HG03575 (cell line): ENCODE measurements at regions not wholly inside any gene's neighbourhood (a gene's known extent, or its start where the extent isn't known, plus 50 kb on each side); places are given as distances from the start of the nearest gene placed in this dataset.

Source experiments
- ATAC-seq: cut with Tn5 transposase; IDR thresholded peaks from one replicate; pipeline ENCODE4 v1.9.1; 2021; ENCODE audit not compliant: unreplicated experiment, insufficient number of reproducible peaks, low FRiP score; ENCODE audit errors: extremely low read depth

DNA sequence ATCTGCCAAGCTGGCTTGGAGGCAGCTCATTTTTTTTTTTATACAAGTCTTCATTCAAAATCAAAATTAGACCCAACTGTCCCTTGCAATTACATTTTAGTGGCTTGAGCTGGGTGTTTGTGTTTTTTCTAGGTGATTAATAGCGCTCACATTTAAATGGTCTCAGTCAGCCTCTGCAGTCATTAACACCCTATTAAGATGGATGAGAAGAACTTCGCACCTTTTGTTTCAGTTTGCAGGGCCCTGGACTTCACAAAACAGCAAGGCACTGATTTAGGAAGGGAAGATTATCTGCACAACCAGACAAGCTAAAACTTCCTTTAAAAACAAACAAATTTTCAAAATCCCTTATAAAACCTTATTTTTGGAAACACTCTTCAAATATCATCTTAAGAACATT is 374.8 kb downstream of the EFNA5 start:
- ATAC-seq = no peak

- no peak for ATAC-seq
These were observed 376.1 kb downstream of the EFNA5 start for GRCh38 chr5:107294669-107295068.

DNA sequence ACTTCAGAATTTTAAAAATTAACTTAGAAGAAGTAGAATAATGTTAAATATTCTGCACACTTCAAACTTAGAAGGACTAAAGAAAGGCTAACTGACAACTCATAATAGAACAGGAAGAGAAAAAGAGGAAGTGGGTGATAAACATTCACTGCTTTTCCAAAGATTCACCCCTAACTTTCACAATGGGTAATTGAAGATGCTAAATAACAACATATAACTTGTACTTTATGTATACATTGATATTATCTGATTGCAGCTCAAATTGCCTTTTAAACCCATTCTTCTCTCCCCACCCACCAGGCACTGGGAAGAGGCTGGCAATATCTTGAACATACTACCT is 376.6 kb downstream of the EFNA5 start:
- ATAC-seq = peak; percentile 74

DNA sequence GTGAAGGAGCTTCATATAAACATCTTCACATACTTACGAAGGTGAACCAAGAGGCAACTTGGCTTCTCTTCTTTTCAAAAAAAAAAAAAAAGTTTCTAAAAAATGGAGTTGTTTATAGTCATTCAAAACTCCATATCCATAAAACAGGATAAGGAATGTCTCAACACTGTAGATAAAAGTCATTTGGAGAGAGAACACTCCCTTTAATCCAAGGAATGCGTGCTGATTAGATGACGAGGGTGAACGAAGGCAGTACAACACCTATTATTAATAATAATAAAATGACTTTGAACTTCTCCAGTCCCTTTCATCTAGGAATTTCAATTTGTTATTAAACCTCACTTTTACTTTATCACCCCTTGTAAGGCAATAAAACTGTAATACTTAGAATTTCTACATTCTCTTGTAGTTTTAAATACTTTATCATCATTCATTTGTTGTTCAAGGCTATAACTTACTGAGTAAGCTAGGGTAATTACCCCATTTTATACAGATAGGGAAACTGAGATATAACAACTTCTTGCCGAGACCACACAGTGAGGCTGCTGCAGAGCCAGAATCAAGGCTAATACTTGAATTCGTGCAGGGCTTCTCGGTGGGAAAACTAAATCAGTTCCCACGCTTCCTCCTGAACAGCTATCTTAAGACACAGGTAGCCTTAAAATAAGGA is 377.1 kb downstream of the EFNA5 start:
- no peak for ATAC-seq

DNA sequence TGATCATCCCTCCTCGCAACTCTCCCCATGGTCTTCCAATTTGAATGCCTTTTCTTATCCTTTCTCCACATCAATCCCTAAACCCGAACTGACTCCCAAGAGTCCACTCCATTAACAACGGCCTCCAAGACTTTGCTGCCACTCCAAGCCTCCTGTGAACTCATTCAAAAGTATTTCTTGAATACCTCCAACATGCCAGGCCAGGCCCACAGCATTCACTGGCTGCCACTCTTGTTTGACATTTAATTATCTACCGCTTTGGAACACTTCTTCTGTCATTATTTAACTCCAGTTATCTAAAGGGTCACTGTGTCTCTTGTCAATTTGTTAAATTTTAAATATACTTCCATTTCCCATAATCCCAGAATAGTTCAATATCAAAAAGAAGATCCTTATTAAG is 378.9 kb downstream of the EFNA5 start:
- no peak for ATAC-seq

- no peak for ATAC-seq
These were observed 379.8 kb downstream of the EFNA5 start for GRCh38 chr5:107290780-107291398.

DNA sequence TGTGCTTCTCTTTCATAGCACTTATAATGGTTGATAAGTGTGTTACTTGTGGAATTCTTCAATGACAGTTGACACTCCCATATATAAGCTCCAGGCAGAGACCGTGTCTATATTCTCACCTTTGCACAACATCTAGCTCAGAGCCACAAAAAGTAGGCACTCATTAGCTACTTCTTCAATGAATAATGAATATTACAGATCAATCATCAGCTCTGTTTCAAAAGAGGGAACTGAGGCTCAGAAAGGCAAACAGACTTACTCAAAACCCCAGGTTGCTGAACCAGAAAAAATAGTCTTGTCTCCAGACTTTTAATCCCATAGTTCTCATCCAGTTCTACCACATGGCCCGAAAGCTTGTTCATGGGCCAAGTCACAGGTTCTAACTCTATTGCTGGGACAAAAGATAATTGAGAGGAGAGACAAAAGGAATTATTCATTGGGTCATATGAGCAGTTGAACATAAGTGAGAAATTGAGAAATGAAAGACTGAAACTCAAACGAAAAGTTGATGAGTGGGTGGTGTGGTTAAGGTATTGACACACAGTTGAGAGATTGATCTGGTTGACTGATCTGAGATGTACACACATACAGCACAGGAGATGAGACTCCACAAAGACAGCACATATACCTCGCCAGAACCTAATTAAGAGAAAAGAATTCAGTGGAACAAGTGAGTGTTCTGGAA is 381.6 kb downstream of the EFNA5 start:
- peak; percentile 89 for ATAC-seq

DNA sequence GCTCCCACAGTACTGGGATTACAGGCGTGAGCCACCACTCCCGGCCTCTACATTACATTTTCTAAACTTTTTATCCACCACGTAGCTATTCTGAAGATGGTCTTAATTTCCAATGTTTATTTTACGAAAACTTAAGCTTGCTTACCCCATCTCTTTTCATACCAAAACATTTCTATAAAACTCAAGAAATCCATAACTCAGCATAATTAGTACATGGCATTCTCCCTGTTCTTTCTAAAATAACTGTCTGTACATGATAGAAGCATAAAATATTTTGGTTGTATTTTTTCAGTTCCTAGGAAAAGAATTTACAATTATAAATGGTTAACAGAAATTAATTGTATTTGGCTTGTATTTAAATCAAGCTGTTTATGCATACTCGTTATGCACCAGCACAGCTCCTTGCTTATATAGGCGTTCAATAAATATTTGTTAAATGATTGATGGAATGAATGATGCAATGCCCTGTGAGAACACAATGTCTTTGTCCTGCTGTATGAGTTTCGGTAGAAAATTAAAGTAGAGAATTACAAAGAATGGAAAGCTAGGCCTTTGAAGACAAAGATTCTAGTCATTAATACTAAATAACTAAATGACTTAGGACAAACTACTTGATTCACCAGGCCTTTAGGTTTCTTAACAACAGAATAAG is 384.2 kb downstream of the EFNA5 start:
- no peak for ATAC-seq

DNA sequence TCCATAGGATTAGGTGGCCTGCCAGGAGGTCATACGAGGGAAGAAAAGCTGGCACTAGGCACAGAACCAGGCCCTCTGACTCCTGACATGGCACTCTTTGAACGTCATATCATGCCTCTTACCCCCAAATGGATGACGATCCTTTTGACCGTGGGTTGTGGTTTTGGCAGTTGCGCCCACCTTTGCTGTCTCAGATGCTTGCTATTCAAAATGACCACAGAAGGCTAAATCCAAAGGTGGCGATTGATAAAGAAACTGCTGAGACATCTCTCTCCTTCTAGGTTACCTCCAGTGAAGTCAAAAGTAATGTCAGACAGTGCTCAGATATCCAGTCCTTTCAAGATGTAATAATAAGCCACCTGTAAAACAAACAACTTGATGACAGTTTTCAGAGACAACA is 385.0 kb downstream of the EFNA5 start:
- no peak for ATAC-seq

- no peak for ATAC-seq
These were observed 385.8 kb downstream of the EFNA5 start for GRCh38 chr5:107284822-107285525.

- ATAC-seq = no peak
These were observed 388.7 kb downstream of the EFNA5 start for GRCh38 chr5:107282061-107282460.

GRCh38 chr5:107278774-107279173 is 392.0 kb downstream of the EFNA5 start:
- ATAC-seq = no peak

DNA sequence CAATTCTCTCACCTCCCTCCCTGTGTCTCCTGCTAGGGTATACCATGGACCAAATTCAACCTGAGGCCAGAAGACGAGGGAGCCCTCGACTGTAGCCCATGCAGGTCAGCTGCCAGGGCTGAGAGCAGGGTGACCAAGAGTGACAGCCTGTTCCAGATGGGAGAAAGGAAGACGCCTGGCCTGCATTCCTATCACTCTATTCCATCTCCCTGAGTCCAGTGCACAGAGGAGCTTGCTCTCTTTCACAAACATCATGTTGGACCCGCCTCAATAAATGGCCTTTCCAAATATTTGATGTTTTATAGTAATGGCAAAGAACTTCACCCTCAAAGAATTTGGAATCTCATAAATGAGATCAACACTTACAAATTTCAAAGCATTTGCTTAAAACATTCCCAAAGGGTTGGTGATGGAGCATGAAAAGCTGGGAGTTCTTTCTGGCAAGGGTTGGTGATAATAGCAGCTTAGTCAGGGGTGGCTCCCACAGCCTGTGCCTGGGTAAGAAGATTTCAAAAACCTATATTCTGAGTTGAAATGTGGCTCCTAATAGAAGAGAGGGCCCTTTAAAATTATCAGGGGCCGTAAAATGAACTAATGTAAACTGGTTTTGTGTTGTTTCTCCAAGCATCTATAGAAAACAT is 393.1 kb downstream of the EFNA5 start:
- ATAC-seq = no peak

DNA sequence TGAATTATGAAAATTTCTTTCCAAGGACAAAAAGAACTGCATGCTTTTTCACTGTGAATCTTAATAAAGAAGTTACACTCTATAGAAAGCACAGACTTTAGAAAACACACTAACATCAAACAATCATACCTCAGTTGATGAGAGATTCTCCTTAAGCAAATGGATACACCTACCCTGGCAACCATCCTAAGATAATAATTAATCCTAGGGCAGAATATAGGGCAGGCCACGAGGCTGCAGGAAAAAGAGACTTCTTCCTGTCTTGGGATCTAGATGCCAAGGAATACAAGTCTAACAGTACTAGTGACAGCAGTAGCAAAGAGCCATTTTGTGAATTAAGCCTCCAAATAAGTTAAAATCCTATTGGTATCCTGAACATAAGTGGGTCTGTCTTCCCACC is 395.4 kb downstream of the EFNA5 start:
- no peak for ATAC-seq

DNA sequence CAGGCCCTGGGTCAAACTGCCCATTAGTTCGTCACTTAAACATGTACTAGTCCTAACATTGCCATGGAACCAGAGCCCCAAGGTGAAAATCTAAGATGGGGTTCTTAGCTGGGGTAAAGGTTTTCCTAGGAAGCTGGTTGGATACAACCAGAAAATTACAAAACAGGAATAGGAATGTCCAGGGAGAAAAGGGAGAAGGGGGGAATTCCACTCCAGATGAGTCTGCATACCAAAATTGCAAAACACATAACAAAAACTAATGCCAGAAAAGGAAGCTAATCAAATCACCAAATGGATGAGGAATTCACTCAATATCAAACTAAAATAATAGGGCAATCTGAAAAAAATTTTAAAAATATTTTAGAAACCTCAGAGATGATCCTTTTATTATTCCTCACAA is 396.2 kb downstream of the EFNA5 start:
- no peak for ATAC-seq

DNA sequence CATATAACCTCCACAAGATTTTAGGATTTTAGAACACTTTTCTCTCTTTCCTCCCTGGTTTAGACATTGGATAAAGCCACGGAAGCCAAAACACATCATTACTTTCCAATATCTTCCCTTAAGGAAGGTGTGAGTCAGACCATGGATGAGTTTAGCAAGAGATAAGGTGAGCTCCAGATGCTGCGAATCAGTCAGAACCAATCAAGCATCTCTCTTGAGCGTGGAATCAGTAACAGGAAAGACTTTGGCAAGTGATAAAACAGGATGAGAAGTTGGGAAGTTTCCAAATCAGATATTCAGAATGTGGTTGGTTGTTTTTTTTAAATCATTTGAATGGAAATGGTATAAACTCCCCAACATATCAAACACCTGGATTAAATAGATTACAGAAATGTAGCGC is 397.8 kb downstream of the EFNA5 start:
- no peak for ATAC-seq

GRCh38 chr5:107272509-107272908 is 398.2 kb downstream of the EFNA5 start:
- ATAC-seq = no peak

DNA sequence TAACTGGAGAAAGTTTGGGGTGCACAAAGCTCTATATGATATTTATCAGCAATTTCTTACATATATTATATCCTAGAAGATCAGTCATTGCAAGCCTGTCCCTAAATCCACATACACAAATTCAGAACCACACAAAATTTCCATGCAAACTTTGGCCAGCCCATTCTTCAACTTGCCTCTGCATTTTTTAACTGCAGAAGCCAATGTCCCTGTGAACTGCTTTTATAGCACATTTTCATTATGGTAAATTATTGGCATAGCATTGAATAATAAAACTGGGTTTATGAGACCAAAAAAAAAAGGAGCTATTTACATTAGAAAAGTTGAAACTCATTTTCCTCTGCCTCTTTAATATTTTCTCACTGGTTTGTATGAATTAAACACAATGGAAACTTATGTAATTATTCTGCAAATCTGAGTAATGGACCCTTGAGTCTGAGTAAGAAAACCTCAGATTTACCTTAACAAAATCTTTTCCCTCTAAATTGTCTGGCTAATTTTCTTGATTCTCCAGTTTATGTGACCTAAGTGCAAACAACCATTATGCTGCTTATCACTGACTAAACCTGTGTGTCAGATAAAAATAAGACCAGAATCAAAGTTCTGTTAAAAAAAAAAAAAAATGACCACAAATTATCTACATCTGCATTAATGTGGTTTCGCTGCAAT is 398.9 kb downstream of the EFNA5 start:
- no peak for ATAC-seq

GRCh38 chr5:107270561-107270960 is 400.2 kb downstream of the EFNA5 start:
- no peak for ATAC-seq
